ENCODE measurements at regions not wholly inside any gene's neighbourhood (a gene's known extent, or its start where the extent isn't known, plus 50 kb on each side); places are given as distances from the start of the nearest gene placed in this dataset.

- TF ChIP-seq CTCF (IDR thresholded peaks at IDR 0.05; ENCODE audit: low read depth, low read length) (no peak), EZH2phosphoT487 (IDR thresholded peaks at IDR 0.05; ENCODE audit: low read depth) (no peak)
These were observed 563.5 kb upstream of the SLITRK1 start for GRCh38 chr13:84445776-84446175.
